ENCODE measurements at regions not wholly inside any gene's neighbourhood (a gene's known extent, or its start where the extent isn't known, plus 50 kb on each side); places are given as distances from the start of the nearest gene placed in this dataset.
"Not testable (repeated sequence)": the region's sequence is repeated elsewhere in the genome, so short reads cannot be mapped to it uniquely, and the experiment has no call there.

DNA sequence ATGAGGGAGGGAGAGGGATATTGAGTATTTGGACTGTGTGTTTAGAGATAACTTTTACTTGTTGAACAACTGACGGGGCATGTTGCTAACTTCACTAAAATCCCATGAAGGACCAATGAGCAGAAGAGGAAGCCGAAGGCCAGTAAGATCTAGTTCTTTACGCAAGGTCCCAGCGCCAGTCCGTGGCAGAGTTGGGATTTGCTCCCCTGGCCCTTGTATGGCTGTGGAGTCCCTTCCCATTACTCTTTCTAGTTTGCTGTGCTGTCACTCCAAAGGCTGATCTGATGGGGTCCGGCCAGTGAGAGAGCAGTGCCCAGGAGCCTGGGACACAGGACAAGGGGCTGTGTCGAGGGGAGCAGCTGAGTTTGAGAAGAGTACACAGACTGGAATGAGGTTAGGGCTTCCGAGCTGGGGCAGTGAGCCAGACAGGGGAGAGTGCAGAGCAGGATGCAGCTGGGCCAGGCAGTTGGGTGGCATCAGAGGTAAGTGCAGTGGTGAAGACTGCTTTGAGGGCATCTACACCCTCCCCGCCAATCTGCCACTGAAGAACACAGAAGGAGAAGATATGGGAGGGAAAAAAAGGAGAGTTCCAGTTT is 692.9 kb upstream of the HS6ST1 start:
- Mint-ChIP-seq H3K9me3 (peaks cover 0 to 2% (median 0%) of the 10 kb centered on the region in 6 donors), H3K27me3 (ENCODE audit: low read depth in 3 of 3) (peaks cover 0 to 4% (median 0%) of the 10 kb centered on the region in 3 donors), H3K27ac (no peak overlapping the region), H3K36me3 (no peaks in the 10 kb centered on the region), H3K4me3 (no peak overlapping the region), H3K4me1 (no peaks in the 10 kb centered on the region)
- DNase-seq = no peak

- H3K27ac Mint-ChIP-seq = no peak overlapping the region
- H3K4me1 Mint-ChIP-seq = no peaks in the 10 kb centered on the region
- no peak for DNase-seq
- H3K4me3 Mint-ChIP-seq = no peak overlapping the region
- peaks cover 0 to 2% (median 1%) of the 10 kb centered on the region in 3 donors for H3K27me3 Mint-ChIP-seq (ENCODE audit: low read depth in 3 of 3)
- no peaks in the 10 kb centered on the region for H3K9me3 Mint-ChIP-seq
- no peaks in the 10 kb centered on the region for H3K36me3 Mint-ChIP-seq
These were observed 695.8 kb upstream of the HS6ST1 start for GRCh38 chr2:129014432-129014831.

GRCh38 chr2:129015397-129016285 is 697.0 kb upstream of the HS6ST1 start:
- Mint-ChIP-seq H3K9me3 (no peaks in the 10 kb centered on the region), H3K36me3 (no peaks in the 10 kb centered on the region), H3K27me3 (ENCODE audit: low read depth in 3 of 3) (peaks cover 0 to 2% (median 1%) of the 10 kb centered on the region in 3 donors), H3K27ac (no peak overlapping the region), H3K4me3 (no peak overlapping the region), H3K4me1 (no peaks in the 10 kb centered on the region)
- DNase-seq = no peak

DNA sequence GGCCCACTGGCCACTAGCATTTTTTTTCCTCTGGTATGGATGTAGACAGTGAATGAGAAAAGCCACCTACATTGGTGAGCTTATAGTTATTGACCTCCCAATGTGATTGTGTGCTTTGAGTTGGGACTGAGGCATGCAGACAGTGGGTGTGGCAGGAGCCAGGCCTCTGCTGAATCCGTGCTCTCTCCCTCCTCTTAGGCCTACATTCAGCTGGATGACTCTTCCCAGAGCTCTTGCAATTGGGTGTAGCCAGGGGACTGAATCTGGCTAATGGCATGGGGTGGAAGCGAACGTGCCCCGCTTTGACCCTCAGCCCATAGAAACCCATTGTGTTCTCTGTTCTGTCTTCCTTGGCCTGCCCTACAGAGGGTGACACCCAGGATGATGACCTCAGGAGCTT is 698.3 kb upstream of the HS6ST1 start:
- no peak for DNase-seq

GRCh38 chr2:129024796-129025195 is 706.1 kb upstream of the HS6ST1 start:
- H3K27me3 Mint-ChIP-seq (ENCODE audit: low read depth in 3 of 3) = peaks cover 0 to 3% (median 0%) of the 10 kb centered on the region in 3 donors
- no peak overlapping the region for H3K27ac Mint-ChIP-seq
- H3K4me3 Mint-ChIP-seq = no peak overlapping the region
- no peaks in the 10 kb centered on the region for H3K4me1 Mint-ChIP-seq
- H3K36me3 Mint-ChIP-seq = no peaks in the 10 kb centered on the region
- DNase-seq = no peak
- H3K9me3 Mint-ChIP-seq = peaks cover 0 to 9% (median 2%) of the 10 kb centered on the region in 6 donors

More for the DNA sequence above, 698.3 kb upstream of the HS6ST1 start:
- Mint-ChIP-seq H3K9me3 (peaks cover 0 to 2% (median 0%) of the 10 kb centered on the region in 6 donors), H3K27ac (no peak overlapping the region), H3K36me3 (no peaks in the 10 kb centered on the region), H3K27me3 (ENCODE audit: low read depth in 3 of 3) (peaks cover 0 to 1% (median 0%) of the 10 kb centered on the region in 3 donors), H3K4me1 (no peaks in the 10 kb centered on the region), H3K4me3 (no peak overlapping the region)

DNA sequence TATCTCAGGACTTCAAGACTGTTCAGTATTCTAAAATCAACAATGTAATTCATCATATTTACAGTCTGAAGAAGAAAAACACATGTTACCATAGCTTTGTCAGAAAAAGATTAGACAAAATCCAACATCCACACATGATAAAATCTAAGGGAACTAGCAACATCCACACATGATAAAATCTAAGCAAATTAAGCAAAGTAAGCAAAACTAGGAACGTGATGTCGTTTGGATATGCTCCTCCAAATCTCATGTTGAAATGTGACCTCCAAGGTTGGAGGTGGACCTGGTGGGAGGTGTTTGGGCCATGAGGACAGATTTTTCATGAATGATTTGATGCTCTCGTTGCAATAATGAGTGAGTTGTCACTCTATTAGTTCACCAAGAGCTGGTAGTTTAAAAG is 717.3 kb upstream of the HS6ST1 start:
- no peak for DNase-seq
- Mint-ChIP-seq H3K9me3 (peaks cover 0 to 19% (median 5%) of the 10 kb centered on the region in 6 donors), H3K27ac (no peak overlapping the region), H3K36me3 (no peaks in the 10 kb centered on the region), H3K4me1 (no peaks in the 10 kb centered on the region), H3K27me3 (ENCODE audit: low read depth in 3 of 3) (peaks cover 0 to 3% (median 0%) of the 10 kb centered on the region in 3 donors), H3K4me3 (no peak overlapping the region)

DNA sequence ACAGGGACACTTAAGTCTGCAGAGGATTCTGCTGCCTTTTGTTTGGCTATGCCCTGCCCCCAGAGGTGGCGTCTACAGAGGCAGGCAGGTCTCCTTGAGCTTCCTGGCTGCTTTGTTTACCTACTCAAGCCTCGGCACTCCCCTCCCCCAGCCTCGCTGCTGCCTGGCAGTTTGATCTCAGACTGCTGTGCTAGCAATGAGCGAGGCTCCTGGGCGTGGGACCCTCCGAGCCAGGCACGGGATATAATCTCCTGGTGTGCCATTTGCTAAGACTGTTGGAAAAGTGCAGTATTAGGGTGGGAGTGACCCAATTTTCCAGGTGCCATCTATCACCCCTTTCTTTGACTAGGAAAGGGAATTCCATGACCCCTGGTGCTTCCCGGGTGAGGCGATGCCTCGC is 725.0 kb upstream of the HS6ST1 start:
- H3K9me3 Mint-ChIP-seq = peaks cover 0 to 11% (median 6%) of the 10 kb centered on the region in 6 donors
- not testable (repeated sequence) for DNase-seq; H3K4me1 Mint-ChIP-seq; H3K27me3 Mint-ChIP-seq (ENCODE audit: low read depth in 3 of 3); H3K27ac Mint-ChIP-seq; H3K4me3 Mint-ChIP-seq; H3K36me3 Mint-ChIP-seq

DNA sequence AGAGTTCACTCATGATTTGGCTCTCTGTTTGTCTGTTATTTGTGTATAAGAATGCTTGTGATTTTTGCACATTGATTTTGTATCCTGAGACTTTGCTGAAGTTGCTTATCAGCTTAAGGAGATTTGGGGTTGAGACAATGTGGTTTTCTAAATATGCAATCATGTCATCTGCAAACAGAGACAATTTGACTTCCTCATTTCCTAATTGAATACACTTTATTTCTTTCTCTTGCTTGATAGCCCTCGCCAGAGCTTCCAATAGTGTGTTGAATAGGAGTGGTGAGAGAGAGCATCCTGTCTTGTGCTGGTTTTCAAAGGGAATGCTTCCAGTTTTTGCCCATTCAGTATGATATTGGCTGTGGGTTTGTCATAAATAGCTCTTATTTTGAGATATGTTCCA is 727.8 kb upstream of the HS6ST1 start:
- not testable (repeated sequence) for H3K4me1 Mint-ChIP-seq; H3K4me3 Mint-ChIP-seq; H3K27ac Mint-ChIP-seq; H3K27me3 Mint-ChIP-seq (ENCODE audit: low read depth in 3 of 3); H3K36me3 Mint-ChIP-seq; DNase-seq
- peaks cover 0 to 10% (median 6%) of the 10 kb centered on the region in 6 donors for H3K9me3 Mint-ChIP-seq

- Mint-ChIP-seq H3K27ac (no peak overlapping the region), H3K36me3 (no peaks in the 10 kb centered on the region), H3K27me3 (ENCODE audit: low read depth in 3 of 3) (peaks cover 0 to 2% (median 0%) of the 10 kb centered on the region in 3 donors), H3K4me1 (no peaks in the 10 kb centered on the region), H3K9me3 (peaks cover 0 to 7% (median 1%) of the 10 kb centered on the region in 6 donors), H3K4me3 (no peak overlapping the region)
- DNase-seq = no peak
These were observed 731.4 kb upstream of the HS6ST1 start for GRCh38 chr2:129050101-129050500.

DNA sequence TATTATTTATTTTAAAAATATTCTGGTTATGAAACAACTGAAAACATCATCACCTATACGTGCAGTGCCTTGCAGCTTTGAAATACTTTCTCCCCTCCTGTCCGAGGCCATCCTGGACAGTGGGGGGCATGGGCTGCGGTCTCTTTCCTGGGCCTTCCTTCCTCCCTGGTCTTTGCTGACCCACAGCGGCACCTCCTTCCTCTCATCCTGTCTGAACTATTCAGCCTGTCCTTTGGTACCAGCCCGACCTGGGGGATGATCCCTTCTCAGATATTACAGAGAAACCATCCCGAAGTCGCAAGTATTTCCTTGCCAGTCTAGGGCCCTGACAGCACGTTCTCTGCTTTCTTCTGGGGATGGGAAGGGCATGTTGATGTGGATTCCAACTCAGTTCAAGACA is 736.6 kb upstream of the HS6ST1 start:
- no peaks in the 10 kb centered on the region for H3K4me1 Mint-ChIP-seq
- DNase-seq = no peak
- no peak overlapping the region for H3K27ac Mint-ChIP-seq
- H3K9me3 Mint-ChIP-seq = peaks cover 0 to 1% (median 0%) of the 10 kb centered on the region in 6 donors
- no peaks in the 10 kb centered on the region for H3K36me3 Mint-ChIP-seq
- H3K4me3 Mint-ChIP-seq = no peak overlapping the region
- peaks cover 0 to 5% (median 4%) of the 10 kb centered on the region in 3 donors for H3K27me3 Mint-ChIP-seq (ENCODE audit: low read depth in 3 of 3)

DNA sequence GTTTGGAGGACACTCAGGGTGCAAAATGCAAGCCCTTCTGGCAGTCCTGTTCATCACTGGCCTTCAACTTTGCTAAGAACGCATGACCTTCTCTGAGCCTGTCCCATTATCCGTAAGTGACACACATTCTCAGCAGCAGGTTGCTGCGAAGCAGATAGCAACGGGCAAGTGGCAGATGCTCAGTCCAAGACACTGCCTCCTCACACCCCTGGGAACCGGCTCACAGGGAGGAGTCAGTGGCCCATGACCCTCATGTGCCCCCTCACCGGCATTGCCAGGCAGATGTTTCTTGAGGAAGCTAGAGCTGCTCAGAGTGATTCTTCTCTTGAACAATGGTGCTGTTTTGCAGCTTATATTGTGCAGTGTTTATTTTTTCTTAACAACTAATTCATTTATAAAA is 737.2 kb upstream of the HS6ST1 start:
- H3K27me3 Mint-ChIP-seq (ENCODE audit: low read depth in 3 of 3) = peaks cover 0 to 5% (median 4%) of the 10 kb centered on the region in 3 donors
- H3K9me3 Mint-ChIP-seq = peaks cover 0 to under 1% (median 0%) of the 10 kb centered on the region in 6 donors
- no peak overlapping the region for H3K4me3 Mint-ChIP-seq

DNA sequence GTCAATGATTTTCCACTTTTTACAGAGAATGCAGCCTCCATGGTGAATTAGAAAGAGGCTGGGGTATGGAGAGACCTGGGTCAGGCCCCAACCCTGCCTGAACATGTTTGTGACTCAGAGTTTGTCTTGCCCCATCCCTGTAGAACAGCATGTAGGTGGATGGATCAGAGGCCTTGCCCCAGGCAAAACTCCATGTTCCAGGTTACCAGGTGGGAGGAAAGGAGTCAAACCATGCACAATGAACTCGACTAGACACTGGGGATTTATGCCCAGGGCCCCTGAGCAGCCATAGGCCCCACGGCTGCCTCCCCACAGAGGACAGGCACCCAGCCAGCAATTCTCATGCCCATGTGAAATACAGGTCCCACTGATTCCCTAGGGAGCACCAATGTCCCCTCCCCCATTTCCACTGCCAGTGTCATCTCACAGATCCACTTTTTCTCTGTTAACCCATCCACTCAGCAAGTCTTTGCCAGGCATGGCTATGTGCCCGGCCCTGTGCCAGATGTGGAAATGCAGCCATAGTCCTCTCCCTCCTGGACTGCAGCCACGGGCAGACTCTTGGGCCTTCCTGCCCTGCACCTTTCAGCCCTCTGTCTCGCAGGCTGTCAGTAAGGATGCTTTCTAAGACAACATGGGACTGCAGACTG is 737.8 kb upstream of the HS6ST1 start:
- Mint-ChIP-seq H3K27ac (no peak overlapping the region), H3K4me3 (no peak overlapping the region), H3K27me3 (ENCODE audit: low read depth in 3 of 3) (peaks cover 0 to 5% (median 4%) of the 10 kb centered on the region in 3 donors), H3K36me3 (no peaks in the 10 kb centered on the region), H3K9me3 (no peaks in the 10 kb centered on the region), H3K4me1 (no peaks in the 10 kb centered on the region)
- DNase-seq = no peak

More for the DNA sequence above, 737.2 kb upstream of the HS6ST1 start:
- DNase-seq = no peak
- Mint-ChIP-seq H3K27ac (no peak overlapping the region), H3K4me1 (no peaks in the 10 kb centered on the region), H3K36me3 (no peaks in the 10 kb centered on the region)

GRCh38 chr2:129056959-129057317 is 738.3 kb upstream of the HS6ST1 start:
- no peak overlapping the region for H3K4me3 Mint-ChIP-seq

DNA sequence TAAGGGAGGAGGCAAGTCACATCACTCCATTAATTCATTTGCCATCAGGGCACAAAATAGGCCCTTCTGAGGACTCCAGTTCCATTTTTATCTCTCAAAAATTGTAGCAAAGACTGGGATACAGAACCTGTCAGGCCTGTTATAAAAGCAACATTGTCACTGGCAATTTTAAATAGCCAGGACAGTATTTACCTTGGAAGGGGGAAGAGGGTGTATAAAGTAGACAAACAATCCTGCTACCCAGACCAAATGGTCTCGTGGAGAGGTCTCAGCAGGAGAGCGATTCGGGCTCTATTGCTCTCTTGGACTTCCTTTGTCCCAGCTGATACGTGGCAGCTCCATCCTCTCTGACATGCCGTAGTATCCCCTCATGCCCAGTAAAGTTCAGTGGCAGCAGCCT is 740.3 kb upstream of the HS6ST1 start:
- DNase-seq = no peak
- H3K4me3 Mint-ChIP-seq = no peak overlapping the region
- no peaks in the 10 kb centered on the region for H3K4me1 Mint-ChIP-seq
- no peaks in the 10 kb centered on the region for H3K36me3 Mint-ChIP-seq
- H3K27me3 Mint-ChIP-seq (ENCODE audit: low read depth in 3 of 3) = peaks cover 0 to 5% (median 4%) of the 10 kb centered on the region in 3 donors
- H3K9me3 Mint-ChIP-seq = no peaks in the 10 kb centered on the region
- H3K27ac Mint-ChIP-seq = no peak overlapping the region

More at GRCh38 chr2:129056959-129057317, 738.3 kb upstream of the HS6ST1 start:
- Mint-ChIP-seq H3K4me1 (no peaks in the 10 kb centered on the region), H3K9me3 (no peaks in the 10 kb centered on the region), H3K27me3 (ENCODE audit: low read depth in 3 of 3) (peaks cover 0 to 5% (median 4%) of the 10 kb centered on the region in 3 donors), H3K36me3 (no peaks in the 10 kb centered on the region), H3K27ac (no peak overlapping the region)
- no peak for DNase-seq
